ENCODE measurements at regions not wholly inside any gene's neighbourhood (a gene's known extent, or its start where the extent isn't known, plus 50 kb on each side); places are given as distances from the start of the nearest gene placed in this dataset.

- Histone ChIP-seq H3K27me3 (ENCODE audit: control insufficient read depth, insufficient read depth, low read length) (no peaks in the 10 kb centered on the region), H3K4me3 (ENCODE audit: low read depth, low read length) (no peak overlapping the region), H3K36me3 (ENCODE audit: control insufficient read depth, insufficient read depth, low read length) (no peaks in the 10 kb centered on the region)
- no peak for TF ChIP-seq CTCF (IDR thresholded peaks at IDR 0.05; ENCODE audit: insufficient read depth, low read length, poor library complexity, severe bottlenecking)
- no peak for DNase-seq (ENCODE audit: low read depth)
Measured at GRCh38 chr7:119436882-119437281, 836.1 kb upstream of the KCND2 start.

GRCh38 chr7:119438315-119438714 is 834.7 kb upstream of the KCND2 start:
- H3K4me3 ChIP-seq (ENCODE audit: low read depth, low read length), result no peak overlapping the region
- H3K27me3 ChIP-seq (ENCODE audit: control insufficient read depth, insufficient read depth, low read length), result no peaks in the 10 kb centered on the region
- H3K36me3 ChIP-seq (ENCODE audit: control insufficient read depth, insufficient read depth, low read length), result no peaks in the 10 kb centered on the region
- no peak for TF ChIP-seq CTCF (IDR thresholded peaks at IDR 0.05; ENCODE audit: insufficient read depth, low read length, poor library complexity, severe bottlenecking)
- DNase-seq (ENCODE audit: low read depth), result no peak

GRCh38 chr7:119439192-119439591 is 833.8 kb upstream of the KCND2 start:
- Histone ChIP-seq H3K27me3 (ENCODE audit: control insufficient read depth, insufficient read depth, low read length) (no peaks in the 10 kb centered on the region), H3K36me3 (ENCODE audit: control insufficient read depth, insufficient read depth, low read length) (no peaks in the 10 kb centered on the region), H3K4me3 (ENCODE audit: low read depth, low read length) (no peak overlapping the region)
- no peak for DNase-seq (ENCODE audit: low read depth)
- TF ChIP-seq CTCF (IDR thresholded peaks at IDR 0.05; ENCODE audit: insufficient read depth, low read length, poor library complexity, severe bottlenecking), result no peak

- DNase-seq (ENCODE audit: low read depth), result no peak
- no peak for TF ChIP-seq CTCF (IDR thresholded peaks at IDR 0.05; ENCODE audit: insufficient read depth, low read length, poor library complexity, severe bottlenecking)
- H3K4me3 ChIP-seq (ENCODE audit: low read depth, low read length), result no peak overlapping the region
- no peaks in the 10 kb centered on the region for H3K27me3 ChIP-seq (ENCODE audit: control insufficient read depth, insufficient read depth, low read length)
- H3K36me3 ChIP-seq (ENCODE audit: control insufficient read depth, insufficient read depth, low read length), result no peaks in the 10 kb centered on the region
Measured at GRCh38 chr7:119452401-119452800, 820.6 kb upstream of the KCND2 start.

GRCh38 chr7:119465798-119466305 is 807.1 kb upstream of the KCND2 start:
- no peak for TF ChIP-seq CTCF (IDR thresholded peaks at IDR 0.05; ENCODE audit: insufficient read depth, low read length, poor library complexity, severe bottlenecking)
- Histone ChIP-seq H3K4me3 (ENCODE audit: low read depth, low read length) (no peak overlapping the region), H3K27me3 (ENCODE audit: control insufficient read depth, insufficient read depth, low read length) (no peaks in the 10 kb centered on the region), H3K36me3 (ENCODE audit: control insufficient read depth, insufficient read depth, low read length) (no peaks in the 10 kb centered on the region)
- DNase-seq (ENCODE audit: low read depth), result no peak

- Histone ChIP-seq H3K27me3 (ENCODE audit: control insufficient read depth, insufficient read depth, low read length) (no peaks in the 10 kb centered on the region), H3K4me3 (ENCODE audit: low read depth, low read length) (no peak overlapping the region), H3K36me3 (ENCODE audit: control insufficient read depth, insufficient read depth, low read length) (no peaks in the 10 kb centered on the region)
- no peak for TF ChIP-seq CTCF (IDR thresholded peaks at IDR 0.05; ENCODE audit: insufficient read depth, low read length, poor library complexity, severe bottlenecking)
- no peak for DNase-seq (ENCODE audit: low read depth)
Measured at GRCh38 chr7:119472408-119473038, 800.5 kb upstream of the KCND2 start.
